A549 (cell line): ENCODE measurements at regions not wholly inside any gene's neighbourhood (a gene's known extent, or its start where the extent isn't known, plus 50 kb on each side); places are given as distances from the start of the nearest gene placed in this dataset.

Source experiments
- CTCF ChIP-seq: fragments of >200 bp; sonication (Bioruptor Twin); formaldehyde crosslinking; IDR thresholded peaks from 3 replicates; pipeline ENCODE4 v1.5.1; 2016
- HOXB13 ChIP-seq: fragments of 250-450 bp; sonication (Bioruptor Pico); IDR thresholded peaks from 2 replicates; pipeline ENCODE4 v1.5.0; 2020; ENCODE audit warnings: low read depth, mild to moderate bottlenecking, moderate library complexity
- RAD21 ChIP-seq, 2 experiments: fragments of >200 bp in 1 of 2; sonication (Bioruptor Twin) in 1 of 2; formaldehyde crosslinking in 1 of 2; IDR thresholded peaks in 1 of 2; conservative IDR thresholded peaks in 1 of 2; 2 replicates in 1 of 2; 3 replicates in 1 of 2; pipeline ENCODE4 v1.6.1; 2012 to 2018; ENCODE audit warnings: inconsistent platforms in 1 of 2

- TF ChIP-seq CTCF: no peak
- TF ChIP-seq RAD21 (conservative IDR thresholded peaks at IDR 0.05 in 1 of 2, IDR thresholded peaks at IDR 0.05 in 1 of 2): no peak
- TF ChIP-seq HOXB13: no peak
These were observed 495.6 kb upstream of the MAN1A1 start for GRCh38 chr6:119845161-119845560.
